Endothelial cell of umbilical vein (primary cell): ENCODE measurements at regions not wholly inside any gene's neighbourhood (a gene's known extent, or its start where the extent isn't known, plus 50 kb on each side); places are given as distances from the start of the nearest gene placed in this dataset.

ENCODE experiments used
- BruUV-seq: library from RNA; stranded (reverse); fragments of 400-500 nt; replicated peaks from 2 replicates; lab custom pipeline; 2021; lab: Mats Ljungman, UMichigan
- CTCF ChIA-PET: fragments of 300-600, 350-600 bp; sonication (Branson Sonifier 250); formaldehyde crosslinking; loops from one replicate; lab custom pipeline; 2021; ENCODE audit warnings: antibody characterized with exemption, inconsistent platforms; lab: Charles Lee
- POLR2A ChIA-PET: fragments of 300-600, 350-600 bp; sonication (Branson Sonifier 250); formaldehyde crosslinking; loops from one replicate; lab custom pipeline; 2021; ENCODE audit warnings: antibody characterized with exemption, inconsistent platforms; lab: Charles Lee
- DNase-seq: peaks from one replicate; pipeline ENCODE4 v3.0.0-alpha.2; 2011; ENCODE audit warnings: low read depth, low spot score
- FAIRE-seq: peaks from 2 replicates; lab custom pipeline; 2011; peaks lifted over from hg19 to GRCh38; lab: Jason Lieb, UNC
- H2AFZ ChIP-seq: 2 replicates; pipeline ENCODE4 v1.6.0; 2012; ENCODE audit warnings: low read depth, low read length, control low read depth, inconsistent platforms
- H3K27ac ChIP-seq: 2 replicates; pipeline ENCODE4 v1.5.1; 2011; ENCODE audit warnings: low read depth, mild to moderate bottlenecking, control low read depth, low read length, moderate library complexity; ENCODE audit not compliant: insufficient read depth
- H3K27me3 ChIP-seq, 2 experiments: 2 replicates each; pipeline versions ENCODE4 v1.6.0 to v1.6.1; 2011; ENCODE audit warnings: low read length in 2 of 2, mixed read lengths in 1 of 2; ENCODE audit not compliant: control insufficient read depth in 2 of 2, insufficient read depth in 2 of 2
- H3K36me3 ChIP-seq, 2 experiments: 2 replicates in 1 of 2; 3 replicates in 1 of 2; pipeline ENCODE4 v1.5.1; 2011; ENCODE audit warnings: low read length in 2 of 2, mild to moderate bottlenecking in 1 of 2, moderate library complexity in 1 of 2; ENCODE audit not compliant: control insufficient read depth in 2 of 2, insufficient read depth in 2 of 2; ENCODE audit errors: extremely low read depth in 1 of 2
- H3K4me1 ChIP-seq: 3 replicates; pipeline ENCODE4 v1.5.1; 2011; ENCODE audit warnings: mild to moderate bottlenecking, low read length; ENCODE audit not compliant: control insufficient read depth, insufficient read depth; ENCODE audit errors: extremely low read depth
- H3K4me2 ChIP-seq: 2 replicates; pipeline ENCODE4 v1.6.1; 2011; ENCODE audit warnings: low read length, control low read depth, mixed read lengths; ENCODE audit not compliant: insufficient read depth
- H3K4me3 ChIP-seq, 3 experiments: fragments of 200-600 bp in 1 of 3; sonication (generic), shearing (Covaris generic) in 1 of 3; replicated peaks in 1 of 3; 2 replicates each; pipeline ENCODE4 v1.5.1; 2011 to 2016; ENCODE audit warnings: control low read depth in 3 of 3, low read length in 3 of 3, mild to moderate bottlenecking in 2 of 3, inconsistent platforms in 1 of 3, low read depth in 1 of 3, moderate library complexity in 1 of 3; ENCODE audit not compliant: insufficient read depth in 1 of 3
- H3K79me2 ChIP-seq: 2 replicates; pipeline ENCODE4 v1.6.0; 2012; ENCODE audit warnings: low read length, inconsistent platforms; ENCODE audit not compliant: control insufficient read depth, insufficient read depth
- H3K9ac ChIP-seq: replicated peaks from 2 replicates; pipeline ENCODE3; 2011; ENCODE audit warnings: low read length, control low read depth; ENCODE audit not compliant: insufficient read depth; ENCODE audit errors: extremely low read depth
- H3K9me1 ChIP-seq: replicated peaks from 3 replicates; pipeline ENCODE4 v1.6.0; 2011; ENCODE audit warnings: mild to moderate bottlenecking, low read length; ENCODE audit not compliant: control insufficient read depth, insufficient read depth; ENCODE audit errors: extremely low read depth
- H3K9me3 ChIP-seq: replicated peaks from 2 replicates; pipeline ENCODE4 v1.5.1; 2012; ENCODE audit warnings: low read length, inconsistent platforms; ENCODE audit not compliant: control insufficient read depth, insufficient read depth
- H4K20me1 ChIP-seq: replicated peaks from 2 replicates; pipeline ENCODE3; 2011; ENCODE audit warnings: mild to moderate bottlenecking, low read length; ENCODE audit not compliant: control insufficient read depth, insufficient read depth; ENCODE audit errors: extremely low read depth
- EZH2 ChIP-seq: IDR thresholded peaks from 2 replicates; pipeline ENCODE4 v1.6.1; 2012; ENCODE audit warnings: borderline replicate concordance, low read depth, mild to moderate bottlenecking, moderate library complexity, low read length, inconsistent platforms; ENCODE audit not compliant: severe bottlenecking
- FOS ChIP-seq: IDR thresholded peaks from 2 replicates; pipeline ENCODE4 v1.6.1; 2011; ENCODE audit warnings: mild to moderate bottlenecking, low read length, moderate library complexity, borderline replicate concordance; ENCODE audit not compliant: insufficient read depth
- GATA2 ChIP-seq: IDR thresholded peaks from 2 replicates; pipeline ENCODE4 v1.7.0; 2011; ENCODE audit warnings: low read depth, mild to moderate bottlenecking, moderate library complexity, mixed read lengths, low read length; ENCODE audit not compliant: insufficient read length, insufficient read depth
- JUN ChIP-seq: IDR thresholded peaks from 2 replicates; pipeline ENCODE4 v1.6.1; 2011; ENCODE audit warnings: borderline replicate concordance, low read depth; ENCODE audit not compliant: insufficient read length, insufficient read depth
- MYC ChIP-seq: IDR thresholded peaks from one replicate; pipeline ENCODE4 v1.6.1; 2011; ENCODE audit warnings: mild to moderate bottlenecking, low read depth, low read length
- POLR2A ChIP-seq: IDR thresholded peaks from 2 replicates; pipeline ENCODE4 v1.6.1; 2012; ENCODE audit warnings: low read depth, mild to moderate bottlenecking, control low read depth, low read length
- POLR2AphosphoS5 ChIP-seq: IDR thresholded peaks from 2 replicates; pipeline ENCODE4 v1.6.1; 2012; ENCODE audit warnings: low read depth, mild to moderate bottlenecking, control low read depth, low read length, moderate library complexity; ENCODE audit not compliant: insufficient read depth
- dilution Hi-C: fragments of 300-500 bp; cut with MboI; formaldehyde crosslinking; loops from one replicate; pipeline ENCODE4 v1.15.0; 2019; ENCODE audit warnings: low sequenced_read_pairs; ENCODE audit not compliant: extremely low pct_ligation_motif_present
- intact Hi-C: fragments of 100-400 bp; cut with micrococcal nuclease; formaldehyde crosslinking; loops from one replicate; pipeline ENCODE4 v1.10.0; 2022
- TF ChIP-seq, protein P1 (sequence below), 2 donors: IDR thresholded peaks; 1 replicate in 1 of 2; 2 replicates in 1 of 2; pipeline ENCODE4 v1.5.1; 2011; ENCODE audit warnings: low read length in 2 of 2, mild to moderate bottlenecking in 2 of 2, moderate library complexity in 2 of 2, control low read depth in 1 of 2, inconsistent platforms in 1 of 2, low read depth in 1 of 2; ENCODE audit not compliant: insufficient read depth in 1 of 2; ENCODE audit errors: extremely low read depth in 1 of 2
- TF ChIP-seq, protein P2 (sequence below): IDR thresholded peaks from 2 replicates; pipeline ENCODE4 v1.6.1; 2011; ENCODE audit not compliant: insufficient read depth, insufficient read length

GRCh38 chr5:66281294-66281693 lies 137.2 kb downstream of the SREK1 start:
- H3K9ac ChIP-seq: no peak overlapping the region
- dilution Hi-C loops: no loop called here
- CTCF ChIA-PET: no interaction called here
- no peak overlapping the region for H2AFZ ChIP-seq
- H3K9me3 ChIP-seq: no peaks in the 10 kb centered on the region
- no peaks in the 10 kb centered on the region for H4K20me1 ChIP-seq
- no peaks in the 10 kb centered on the region for H3K79me2 ChIP-seq
- no peak for TF ChIP-seq MYC
- TF ChIP-seq EZH2: no peak
- TF ChIP-seq FOS: no peak
- no peak for TF ChIP-seq JUN
- TF ChIP-seq, protein P1, sequence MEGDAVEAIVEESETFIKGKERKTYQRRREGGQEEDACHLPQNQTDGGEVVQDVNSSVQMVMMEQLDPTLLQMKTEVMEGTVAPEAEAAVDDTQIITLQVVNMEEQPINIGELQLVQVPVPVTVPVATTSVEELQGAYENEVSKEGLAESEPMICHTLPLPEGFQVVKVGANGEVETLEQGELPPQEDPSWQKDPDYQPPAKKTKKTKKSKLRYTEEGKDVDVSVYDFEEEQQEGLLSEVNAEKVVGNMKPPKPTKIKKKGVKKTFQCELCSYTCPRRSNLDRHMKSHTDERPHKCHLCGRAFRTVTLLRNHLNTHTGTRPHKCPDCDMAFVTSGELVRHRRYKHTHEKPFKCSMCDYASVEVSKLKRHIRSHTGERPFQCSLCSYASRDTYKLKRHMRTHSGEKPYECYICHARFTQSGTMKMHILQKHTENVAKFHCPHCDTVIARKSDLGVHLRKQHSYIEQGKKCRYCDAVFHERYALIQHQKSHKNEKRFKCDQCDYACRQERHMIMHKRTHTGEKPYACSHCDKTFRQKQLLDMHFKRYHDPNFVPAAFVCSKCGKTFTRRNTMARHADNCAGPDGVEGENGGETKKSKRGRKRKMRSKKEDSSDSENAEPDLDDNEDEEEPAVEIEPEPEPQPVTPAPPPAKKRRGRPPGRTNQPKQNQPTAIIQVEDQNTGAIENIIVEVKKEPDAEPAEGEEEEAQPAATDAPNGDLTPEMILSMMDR (IDR thresholded peaks at IDR 0.05; ENCODE audit: extremely low read depth in 1 of 2, insufficient read depth in 1 of 2, low read depth in 1 of 2, low read length in 2 of 2): no peak
- TF ChIP-seq, protein P2, sequence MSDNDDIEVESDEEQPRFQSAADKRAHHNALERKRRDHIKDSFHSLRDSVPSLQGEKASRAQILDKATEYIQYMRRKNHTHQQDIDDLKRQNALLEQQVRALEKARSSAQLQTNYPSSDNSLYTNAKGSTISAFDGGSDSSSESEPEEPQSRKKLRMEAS: no peak
- no peak for TF ChIP-seq GATA2
- TF ChIP-seq POLR2AphosphoS5: no peak
- no peak for TF ChIP-seq POLR2A
- POLR2A ChIA-PET: no interaction called here
- H3K27me3 ChIP-seq: peaks cover 4 to 9% of the 10 kb centered on the region in 2 experiments
- no peaks in the 10 kb centered on the region for H3K9me1 ChIP-seq
- no peak overlapping the region for H3K27ac ChIP-seq
- no peaks in the 10 kb centered on the region for H3K36me3 ChIP-seq
- no TSS peak for BruUV-seq
- FAIRE-seq (no peak), DNase-seq (no peak)
- H3K4me2 ChIP-seq: no peak overlapping the region
- intact Hi-C loops: no loop called here
- H3K4me3 ChIP-seq: no peak overlapping the region
- no peaks in the 10 kb centered on the region for H3K4me1 ChIP-seq
